Esophagus muscularis mucosa (tissue), 3 donors: ENCODE measurements at regions not wholly inside any gene's neighbourhood (a gene's known extent, or its start where the extent isn't known, plus 50 kb on each side); places are given as distances from the start of the nearest gene placed in this dataset.

Experiments used
- CTCF ChIP-seq, 3 experiments: fragments of 200-600 bp in 2 of 3; fragments of 450-650 bp in 1 of 3; sonication (generic) in 2 of 3; IDR thresholded peaks; one replicate each; pipeline ENCODE4 v1.5.1; 2017 to 2019; ENCODE audit warnings: antibody characterized with exemption in 3 of 3, mild to moderate bottlenecking in 2 of 3, moderate library complexity in 1 of 3
- EP300 ChIP-seq: sonication (generic); formaldehyde crosslinking; IDR thresholded peaks from one replicate; pipeline ENCODE4 v1.6.1; 2017; ENCODE audit warnings: antibody characterized with exemption

DNA sequence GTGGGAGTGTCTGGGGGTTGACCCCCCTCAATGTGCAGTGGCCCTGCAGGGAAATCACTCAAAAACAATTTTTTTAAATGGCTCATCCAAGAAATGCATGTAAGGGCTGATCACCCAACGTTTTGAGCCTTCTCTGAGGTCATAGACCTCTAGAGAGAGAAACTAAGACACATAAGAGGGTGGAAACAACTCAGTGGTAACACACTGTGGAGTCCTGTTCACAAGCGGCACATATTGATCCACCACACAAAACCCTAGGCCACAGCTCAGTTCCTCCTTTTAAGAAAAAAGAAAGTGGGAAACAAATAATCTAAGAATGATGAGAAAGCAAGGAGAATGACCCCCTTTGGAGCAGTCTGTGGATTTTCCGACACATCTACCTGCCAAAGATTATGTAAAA, 83.0 kb upstream of the METAP2 start:
- TF ChIP-seq CTCF (IDR thresholded peaks at IDR 0.05) (no peak), EP300 (no peak)
